T-cell (primary cell): ENCODE measurements at regions not wholly inside any gene's neighbourhood (a gene's known extent, or its start where the extent isn't known, plus 50 kb on each side); places are given as distances from the start of the nearest gene placed in this dataset.

Experiments used
- ATAC-seq, 4 experiments: fragments of 200-7000 bp in 3 of 4; fragments of 150-1000 bp in 1 of 4; cut with Tn5 transposase; replicated peaks in 1 of 4; 1 replicate in 3 of 4; 2 replicates in 1 of 4; pipeline ENCODE4 v1.10.0; 2021; ENCODE audit warnings: moderate library complexity in 3 of 4, mild to moderate bottlenecking in 2 of 4, moderate number of reproducible peaks in 1 of 4
- CTCF ChIA-PET, 2 donors: fragments of 300-600 bp; sonication (Branson Sonifier 250); formaldehyde crosslinking; loops; one replicate each; lab custom pipeline; 2022; ENCODE audit warnings: antibody characterized with exemption in 2 of 2; lab: Charles Lee
- POLR2A ChIA-PET, 2 donors: fragments of 300-600 bp; sonication (Branson Sonifier 250); formaldehyde crosslinking; loops; one replicate each; lab custom pipeline; 2022; ENCODE audit warnings: antibody characterized with exemption in 2 of 2; lab: Charles Lee
- DNase-seq, 35 experiments: peaks; one replicate each; pipeline versions ENCODE4 v3.0.0 to v3.0.0-alpha.2; 2013 to 2023
- H3K27ac ChIP-seq: one replicate; pipeline ENCODE4 v1.5.1; 2013; ENCODE audit warnings: low read length
- H3K27me3 ChIP-seq, 2 experiments: replicated peaks in 1 of 2; 1 replicate in 1 of 2; 2 replicates in 1 of 2; pipeline versions ENCODE4 v1.6.1 to v1.7.0; 2013; ENCODE audit warnings: low read length in 1 of 2, mixed read lengths in 1 of 2; ENCODE audit not compliant: control insufficient read depth in 2 of 2, insufficient read depth in 2 of 2; ENCODE audit errors: extremely low read depth in 1 of 2
- H3K36me3 ChIP-seq, 2 donors: 1 replicate in 1 of 2; 2 replicates in 1 of 2; pipeline versions ENCODE4 v1.6.1 to v1.7.0; 2013; ENCODE audit warnings: low read length in 1 of 2; ENCODE audit not compliant: control insufficient read depth in 2 of 2, insufficient read depth in 1 of 2; ENCODE audit errors: extremely low read depth in 1 of 2
- H3K4me1 ChIP-seq, 2 experiments: 1 replicate in 1 of 2; 2 replicates in 1 of 2; pipeline versions ENCODE4 v1.6.1 to v1.7.0; 2013; ENCODE audit warnings: low read length in 2 of 2, mixed read lengths in 1 of 2; ENCODE audit not compliant: insufficient read depth in 2 of 2, control insufficient read depth in 1 of 2; ENCODE audit errors: extremely low read depth in 1 of 2
- H3K4me3 ChIP-seq, 2 donors: 1 replicate in 1 of 2; 2 replicates in 1 of 2; pipeline versions ENCODE4 v1.5.1 to v1.7.0; 2013; ENCODE audit warnings: mild to moderate bottlenecking in 2 of 2, low read length in 1 of 2, moderate library complexity in 1 of 2; ENCODE audit not compliant: control insufficient read depth in 1 of 2; ENCODE audit errors: extremely low read depth in 1 of 2
- H3K9me3 ChIP-seq: 2 replicates; pipeline ENCODE4 v1.7.0; 2013
- H3K27ac Mint-ChIP-seq, 2 donors: one replicate each; pipeline ENCODE4 v1.8.0; 2020 to 2021; ENCODE audit warnings: mild to moderate bottlenecking in 2 of 2, mixed read lengths in 2 of 2
- H3K27me3 Mint-ChIP-seq, 2 donors: one replicate each; pipeline ENCODE4 v1.8.0; 2021 to 2022; ENCODE audit warnings: mixed read lengths in 2 of 2
- H3K36me3 Mint-ChIP-seq: one replicate; pipeline ENCODE4 v1.8.0; 2021; ENCODE audit warnings: mixed read lengths
- H3K4me1 Mint-ChIP-seq, 3 donors: one replicate each; pipeline ENCODE4 v1.8.0; 2020 to 2022; ENCODE audit warnings: mixed read lengths in 3 of 3, mild to moderate bottlenecking in 1 of 3
- H3K4me3 Mint-ChIP-seq, 3 donors: one replicate each; pipeline ENCODE4 v1.8.0; 2020 to 2022; ENCODE audit warnings: mild to moderate bottlenecking in 3 of 3, mixed read lengths in 3 of 3, moderate library complexity in 3 of 3
- H3K9me3 Mint-ChIP-seq, 3 donors: one replicate each; pipeline ENCODE4 v1.8.0; 2020 to 2022; ENCODE audit warnings: mixed read lengths in 3 of 3
- WGBS: methylation state at CpG from one replicate; pipeline ENCODE4 v1.1.5; 2013; ENCODE audit warnings: missing lambda C conversion rate; ENCODE audit not compliant: insufficient coverage; 5-methylcytosine and 5-hydroxymethylcytosine counted together

DNA sequence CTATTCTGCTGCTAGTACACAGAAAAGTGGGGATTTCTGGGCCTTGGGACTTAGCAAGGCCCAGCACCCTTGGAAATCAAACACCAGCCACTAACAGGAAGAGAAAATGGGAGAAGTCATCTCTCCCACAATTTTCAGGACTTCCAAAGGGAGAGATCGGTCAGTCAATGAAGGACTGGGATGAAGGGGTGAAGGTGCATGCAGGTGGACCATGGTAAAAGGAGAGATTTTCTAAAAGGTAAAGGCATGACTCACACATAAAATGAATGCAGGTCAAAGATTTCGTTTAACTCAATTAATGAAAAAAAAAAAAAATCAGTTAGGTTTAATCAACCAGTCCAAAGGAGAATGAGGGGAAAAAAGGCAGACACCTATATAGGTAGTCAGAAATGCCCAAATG is 176.4 kb upstream of the PROK2 start:
- WGBS, result no CpG with 5 or more reads among the region's 2 CpGs
- H3K4me1 ChIP-seq, result no peaks in the 10 kb centered on the region
- peaks cover 3 to 14% of the 10 kb centered on the region in 2 donors for H3K27me3 Mint-ChIP-seq
- no peaks in the 10 kb centered on the region for H3K36me3 ChIP-seq
- H3K27me3 ChIP-seq, result peaks cover 0 to 7% of the 10 kb centered on the region in 2 experiments
- no peak overlapping the region for H3K27ac Mint-ChIP-seq
- no peak for DNase-seq
- CTCF ChIA-PET, result no interaction called here
- H3K4me1 Mint-ChIP-seq, result peaks cover 3 to 5% (median 3%) of the 10 kb centered on the region in 3 donors
- no peak overlapping the region for H3K4me3 ChIP-seq
- H3K27ac ChIP-seq, result no peak overlapping the region
- ATAC-seq, result no peak
- no peaks in the 10 kb centered on the region for H3K9me3 ChIP-seq
- POLR2A ChIA-PET, result no interaction called here
- no peak overlapping the region for H3K4me3 Mint-ChIP-seq
- H3K36me3 Mint-ChIP-seq, result no peaks in the 10 kb centered on the region
- no peaks in the 10 kb centered on the region for H3K9me3 Mint-ChIP-seq

DNA sequence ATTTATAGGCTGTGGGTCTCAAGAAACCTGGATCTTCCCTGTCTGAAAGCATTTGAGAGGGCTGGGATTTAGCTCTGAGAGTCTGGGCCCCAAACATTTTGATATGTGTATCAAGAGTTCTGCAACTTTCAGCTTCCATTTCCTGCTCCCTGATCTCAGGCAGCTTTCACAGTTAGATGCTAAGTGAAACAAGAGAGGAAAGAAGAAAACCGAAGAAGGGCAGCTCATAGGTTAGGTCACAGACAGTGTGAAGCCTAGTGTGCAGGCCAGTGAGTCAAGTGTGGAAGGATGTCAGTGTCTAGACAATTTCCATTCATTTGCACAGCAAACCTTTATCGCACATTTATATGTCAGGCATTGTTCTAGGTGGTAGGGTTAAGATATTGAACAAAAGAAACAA is 173.6 kb upstream of the PROK2 start:
- Histone ChIP-seq H3K4me3 (no peak overlapping the region), H3K36me3 (no peaks in the 10 kb centered on the region), H3K27ac (no peak overlapping the region), H3K9me3 (no peaks in the 10 kb centered on the region), H3K27me3 (no peaks in the 10 kb centered on the region), H3K4me1 (peaks cover 0 to 3% of the 10 kb centered on the region in 2 experiments)
- no peaks in the 10 kb centered on the region for H3K36me3 Mint-ChIP-seq
- no CpG with 5 or more reads among the region's 2 CpGs for WGBS
- DNase-seq (no peak), ATAC-seq (no peak)
- POLR2A ChIA-PET, result no interaction called here
- H3K27ac Mint-ChIP-seq, result no peak overlapping the region
- peaks cover 0 to 2% of the 10 kb centered on the region in 2 donors for H3K27me3 Mint-ChIP-seq
- H3K4me1 Mint-ChIP-seq, result peaks cover 5 to 8% (median 7%) of the 10 kb centered on the region in 3 donors
- no peaks in the 10 kb centered on the region for H3K9me3 Mint-ChIP-seq
- CTCF ChIA-PET, result no interaction called here
- no peak overlapping the region for H3K4me3 Mint-ChIP-seq

DNA sequence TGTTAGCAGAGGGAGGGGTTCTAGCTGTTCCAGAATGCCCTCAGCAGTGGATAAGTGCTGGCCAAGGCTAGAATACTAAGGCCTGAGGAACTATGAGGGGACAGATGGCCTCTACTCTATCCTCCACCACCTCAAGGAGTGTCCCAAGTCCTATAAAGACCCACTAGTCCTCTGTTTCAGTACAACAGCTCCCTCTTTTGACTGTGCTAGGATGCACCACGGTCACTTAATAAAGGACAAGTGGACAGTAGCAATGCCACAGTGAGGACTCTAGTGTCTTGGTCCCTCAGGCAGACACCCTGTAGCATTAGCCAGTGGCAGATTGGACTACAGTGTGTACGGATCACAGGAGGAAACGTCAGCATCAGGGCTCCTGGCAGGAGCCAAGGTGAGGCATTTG is 171.8 kb upstream of the PROK2 start:
- no peak overlapping the region for H3K27ac Mint-ChIP-seq
- no peaks in the 10 kb centered on the region for H3K36me3 Mint-ChIP-seq
- no peak overlapping the region for H3K4me3 ChIP-seq
- no peaks in the 10 kb centered on the region for H3K9me3 Mint-ChIP-seq
- no peaks in the 10 kb centered on the region for H3K27me3 ChIP-seq
- no peaks in the 10 kb centered on the region for H3K36me3 ChIP-seq
- ChIA-PET POLR2A (no interaction called here), CTCF (interaction anchor here in 1 of 2 donors (0.5 kb wide), 1 partner anchor 74 kb away, joined by 3 read pairs; no protein-coding TSS in a partner anchor)
- DNase-seq, result no peak
- ATAC-seq, result no peak
- no peak overlapping the region for H3K27ac ChIP-seq
- no peak overlapping the region for H3K4me3 Mint-ChIP-seq
- WGBS, result 90% methylated on average over 1 of the region's 3 CpGs
- no peaks in the 10 kb centered on the region for H3K27me3 Mint-ChIP-seq
- peaks cover 0 to 3% of the 10 kb centered on the region in 2 experiments for H3K4me1 ChIP-seq
- peaks cover 5 to 8% (median 7%) of the 10 kb centered on the region in 3 donors for H3K4me1 Mint-ChIP-seq
- H3K9me3 ChIP-seq, result no peaks in the 10 kb centered on the region

DNA sequence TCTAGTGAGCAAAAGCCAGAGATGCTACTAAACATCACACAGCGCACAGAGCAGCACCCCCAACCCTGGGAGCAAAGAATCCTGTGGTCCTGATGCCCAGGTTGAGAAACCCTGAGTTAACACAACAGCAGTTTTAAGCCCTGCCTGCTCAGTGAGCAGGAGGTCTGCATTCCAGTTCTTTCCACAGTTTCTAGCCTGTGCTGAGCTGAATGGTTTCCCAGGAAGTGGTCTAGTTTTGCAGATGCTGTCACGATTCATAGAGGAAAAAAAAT is 171.1 kb upstream of the PROK2 start:
- H3K27me3 ChIP-seq, result no peaks in the 10 kb centered on the region
- no peak for ATAC-seq
- no peak overlapping the region for H3K4me3 ChIP-seq
- Mint-ChIP-seq H3K27me3 (no peaks in the 10 kb centered on the region), H3K27ac (no peak overlapping the region), H3K4me1 (peaks cover 5 to 8% (median 7%) of the 10 kb centered on the region in 3 donors), H3K4me3 (no peak overlapping the region), H3K36me3 (no peaks in the 10 kb centered on the region), H3K9me3 (no peaks in the 10 kb centered on the region)
- no peak for DNase-seq
- POLR2A ChIA-PET, result no interaction called here
- H3K4me1 ChIP-seq, result peaks cover 0 to 3% of the 10 kb centered on the region in 2 experiments
- H3K9me3 ChIP-seq, result no peaks in the 10 kb centered on the region
- CTCF ChIA-PET, result interaction anchor here in 1 of 2 donors (0.5 to 0.6 kb wide), 2 partner anchors 74 to 138 kb away, joined by 3 read pairs; no protein-coding TSS in a partner anchor
- no peaks in the 10 kb centered on the region for H3K36me3 ChIP-seq
- WGBS, result no CpG with 5 or more reads among the region's 2 CpGs
- no peak overlapping the region for H3K27ac ChIP-seq

DNA sequence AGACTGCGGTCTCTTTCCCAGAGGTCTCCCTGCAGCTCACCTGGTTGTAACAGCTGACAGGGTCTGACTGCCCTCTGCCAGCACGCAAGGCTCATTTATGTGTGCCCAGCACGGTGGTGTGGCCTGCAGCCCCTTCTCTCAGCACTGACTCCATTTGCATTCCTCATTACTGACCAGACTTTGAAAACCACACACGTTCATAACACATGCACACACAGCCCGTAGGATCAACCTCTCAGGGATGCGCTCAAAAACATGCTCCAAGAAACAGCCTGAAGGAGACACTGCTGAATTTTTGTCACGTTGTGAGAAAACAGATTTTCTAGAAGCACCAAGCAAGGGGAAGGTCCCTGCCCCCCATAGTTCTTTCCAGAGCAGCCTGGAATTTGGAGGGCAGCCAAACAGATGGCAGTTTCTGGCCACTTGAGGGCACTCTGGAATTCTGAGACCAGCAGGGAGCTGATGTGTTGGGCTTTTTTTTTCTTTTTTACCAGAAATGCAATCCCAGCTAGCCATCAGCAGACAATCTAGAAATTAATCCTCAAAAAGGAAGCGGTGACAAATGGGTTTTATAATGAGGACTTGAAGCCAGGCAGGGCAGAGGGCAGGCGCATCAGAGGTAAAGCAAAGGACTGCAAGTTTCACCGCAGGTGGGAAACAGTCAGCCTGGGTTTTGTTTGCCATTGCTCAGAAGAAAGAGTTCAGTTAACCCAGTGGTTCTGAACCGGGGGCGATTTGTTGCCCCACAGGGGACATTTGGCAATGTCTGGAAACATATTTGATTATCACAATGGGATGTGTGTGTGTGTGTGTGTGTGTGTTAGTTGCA is 170.5 kb upstream of the PROK2 start:
- Histone ChIP-seq H3K9me3 (no peaks in the 10 kb centered on the region), H3K36me3 (no peaks in the 10 kb centered on the region), H3K27ac (no peak overlapping the region), H3K27me3 (no peaks in the 10 kb centered on the region), H3K4me3 (no peak overlapping the region), H3K4me1 (peaks cover 0 to 3% of the 10 kb centered on the region in 2 experiments)
- ChIA-PET POLR2A (no interaction called here), CTCF (interaction anchor here in 1 of 2 donors (0.6 kb wide), 1 partner anchor 138 kb away, joined by 3 read pairs; no protein-coding TSS in a partner anchor)
- no peak overlapping the region for H3K4me3 Mint-ChIP-seq
- WGBS, result 59% methylated on average over 10 of the region's 12 CpGs
- peaks cover 5 to 8% (median 7%) of the 10 kb centered on the region in 3 donors for H3K4me1 Mint-ChIP-seq
- H3K9me3 Mint-ChIP-seq, result no peaks in the 10 kb centered on the region
- DNase-seq, result peak in 2 of 35 experiments; percentile 16 to 21
- no peaks in the 10 kb centered on the region for H3K36me3 Mint-ChIP-seq
- no peaks in the 10 kb centered on the region for H3K27me3 Mint-ChIP-seq
- H3K27ac Mint-ChIP-seq, result no peak overlapping the region
- no peak for ATAC-seq

DNA sequence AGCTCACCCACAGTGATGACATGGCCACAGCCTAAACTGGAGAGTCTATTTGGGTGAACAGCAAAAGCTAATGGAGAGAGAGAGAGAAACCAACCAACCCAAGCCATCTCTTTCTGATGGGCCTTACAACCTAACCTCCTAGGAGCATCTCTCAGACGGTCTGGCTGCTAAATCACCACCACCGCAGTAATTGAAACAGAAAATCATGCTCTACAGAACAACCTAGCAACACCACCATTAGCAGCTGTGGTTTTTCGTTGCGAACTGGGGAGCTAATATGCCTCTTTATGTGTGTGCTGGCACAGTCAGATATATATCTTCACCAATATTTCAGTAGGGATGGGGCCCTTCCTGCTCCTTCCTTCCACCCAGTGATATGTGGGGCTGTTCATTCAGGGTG is 166.9 kb upstream of the PROK2 start:
- Mint-ChIP-seq H3K36me3 (no peaks in the 10 kb centered on the region), H3K4me1 (peaks cover 0 to 5% (median 4%) of the 10 kb centered on the region in 3 donors), H3K9me3 (no peaks in the 10 kb centered on the region), H3K27me3 (no peaks in the 10 kb centered on the region), H3K27ac (no peak overlapping the region), H3K4me3 (no peak overlapping the region)
- H3K4me3 ChIP-seq, result no peak overlapping the region
- no peaks in the 10 kb centered on the region for H3K27me3 ChIP-seq
- no peaks in the 10 kb centered on the region for H3K36me3 ChIP-seq
- WGBS, result 17% methylated on average over 1 of the region's 4 CpGs
- ChIA-PET CTCF (interaction anchor here in 1 of 2 donors (0.5 kb wide), 1 partner anchor 88 kb away, joined by 4 read pairs; no protein-coding TSS in a partner anchor), POLR2A (no interaction called here)
- no peak for ATAC-seq
- DNase-seq, result no peak
- H3K4me1 ChIP-seq, result peaks cover 0 to 3% of the 10 kb centered on the region in 2 experiments
- no peaks in the 10 kb centered on the region for H3K9me3 ChIP-seq
- no peak overlapping the region for H3K27ac ChIP-seq
